NCI-H2081 treated with DMSO at 0.1 percent for 48 hours (cell line): ENCODE measurements at regions not wholly inside any gene's neighbourhood (a gene's known extent, or its start where the extent isn't known, plus 50 kb on each side); places are given as distances from the start of the nearest gene placed in this dataset.

Experiments
- DNase-seq: peaks from one replicate; lab custom pipeline; 2025; lab: John Stamatoyannopoulos, UW

GRCh38 chr4:125948021-125948420 is 633.3 kb downstream of the FAT4 start:
- no peak for DNase-seq

DNA sequence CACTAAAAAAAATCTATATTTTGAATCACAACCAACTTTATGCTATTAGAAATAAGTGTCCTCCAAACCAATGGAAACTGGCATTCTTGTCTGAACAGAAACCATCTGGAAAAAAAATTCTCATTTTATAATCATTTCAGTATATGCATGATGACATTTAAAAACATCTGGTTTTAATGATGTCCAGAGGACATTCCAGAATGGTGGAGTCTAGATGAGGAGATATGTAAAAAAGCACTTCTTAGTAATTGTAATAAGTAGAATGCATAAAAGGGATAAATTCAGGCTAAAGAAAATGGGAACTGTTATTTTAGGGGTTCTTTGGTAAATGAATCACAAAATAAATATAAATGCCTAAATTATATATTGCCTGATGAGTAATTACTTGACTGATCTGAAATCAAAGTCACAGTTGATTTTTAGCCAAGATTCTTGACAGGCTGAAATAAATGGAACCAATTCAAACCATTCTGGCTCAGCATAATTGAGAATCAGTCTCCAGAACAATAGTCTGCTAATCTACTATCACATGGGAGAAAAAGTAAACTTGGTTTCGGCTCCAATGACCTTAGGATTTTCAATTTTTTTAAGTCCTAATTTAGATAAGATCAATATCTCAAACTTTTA is 636.6 kb downstream of the FAT4 start:
- no peak for DNase-seq

DNA sequence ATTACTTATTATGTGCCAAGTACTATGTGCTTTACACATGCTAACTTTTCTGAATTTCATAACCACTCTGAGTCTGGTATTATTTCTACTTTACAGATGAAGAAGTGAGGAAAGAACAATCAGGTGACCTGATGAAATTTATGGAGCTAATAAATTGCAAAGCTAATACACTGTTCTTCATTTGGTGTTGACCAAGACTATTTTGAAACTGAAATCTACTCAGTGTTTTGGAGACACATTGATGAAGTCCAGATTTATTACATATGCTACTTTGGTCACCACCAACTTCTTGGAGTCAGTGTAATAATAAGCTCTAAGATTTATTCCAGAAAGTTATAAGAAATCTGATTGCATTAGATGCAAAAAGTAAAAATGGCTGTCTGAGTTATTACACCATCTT is 637.9 kb downstream of the FAT4 start:
- DNase-seq, result no peak

DNA sequence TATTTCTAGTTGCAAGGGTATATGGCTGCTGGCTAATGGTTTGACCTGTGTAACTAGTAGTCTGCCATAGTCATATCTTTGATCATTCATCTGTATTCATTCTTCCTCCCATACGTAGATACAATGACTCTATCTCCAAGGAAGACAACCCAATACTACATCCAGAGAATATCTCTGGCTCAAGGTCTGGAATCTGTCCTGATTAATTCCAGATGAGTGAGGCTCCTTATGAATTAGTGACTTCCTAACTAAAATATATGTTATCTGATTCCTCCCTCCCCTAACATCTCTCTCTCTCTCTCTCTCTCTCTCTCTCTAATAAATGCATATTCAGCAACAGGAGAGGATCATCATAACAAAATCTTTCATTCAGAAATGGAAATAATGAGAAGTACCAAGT is 641.5 kb downstream of the FAT4 start:
- no peak for DNase-seq

DNA sequence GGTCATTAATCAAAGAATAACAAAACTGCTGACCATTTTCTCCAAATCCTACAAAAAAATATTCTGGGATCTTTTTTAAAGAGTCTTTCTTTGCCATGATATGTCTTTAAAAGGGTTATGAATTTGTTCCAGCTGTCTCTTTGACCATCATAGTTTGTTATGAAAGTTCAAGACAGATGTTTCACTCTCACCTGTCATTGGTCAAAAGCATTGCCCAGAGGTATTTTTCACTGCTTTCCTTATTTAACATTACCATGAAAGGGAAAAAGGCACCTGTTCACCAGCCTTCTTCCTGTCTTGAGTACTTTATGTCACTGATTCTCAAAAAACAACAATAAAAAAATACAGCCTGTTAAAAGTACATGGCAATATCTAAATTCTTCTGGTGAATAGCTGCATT is 643.8 kb downstream of the FAT4 start:
- DNase-seq, result no peak

GRCh38 chr4:125961626-125962025 is 646.9 kb downstream of the FAT4 start:
- DNase-seq, result no peak

- DNase-seq, result no peak
Measured at GRCh38 chr4:125975861-125976397, 661.2 kb downstream of the FAT4 start.

GRCh38 chr4:125979950-125980349 is 665.2 kb downstream of the FAT4 start:
- no peak for DNase-seq

GRCh38 chr4:125983168-125983567 is 668.4 kb downstream of the FAT4 start:
- DNase-seq, result no peak

GRCh38 chr4:125985856-125986255 is 671.1 kb downstream of the FAT4 start:
- no peak for DNase-seq

DNA sequence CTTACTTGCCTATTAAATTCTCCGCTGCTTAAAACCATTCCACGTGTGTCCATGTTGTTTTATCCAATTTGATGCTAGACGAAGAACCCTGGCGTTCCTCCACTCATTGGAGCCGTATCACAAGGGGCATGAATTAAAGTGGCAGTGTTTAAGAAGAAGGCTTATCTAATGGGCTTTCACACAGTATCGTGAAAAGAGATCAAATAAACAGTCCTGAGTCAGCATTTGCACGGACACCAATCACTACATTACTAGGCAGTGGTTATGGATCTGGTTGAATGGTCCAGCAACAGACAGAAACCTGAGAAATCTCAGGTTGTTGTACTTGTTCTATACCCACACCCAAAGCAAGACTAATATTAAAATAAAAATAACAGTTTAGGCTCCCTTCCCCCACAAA is 671.6 kb downstream of the FAT4 start:
- no peak for DNase-seq

GRCh38 chr4:125988464-125988863 is 673.7 kb downstream of the FAT4 start:
- no peak for DNase-seq

GRCh38 chr4:125991398-125991797 is 676.6 kb downstream of the FAT4 start:
- no peak for DNase-seq

DNA sequence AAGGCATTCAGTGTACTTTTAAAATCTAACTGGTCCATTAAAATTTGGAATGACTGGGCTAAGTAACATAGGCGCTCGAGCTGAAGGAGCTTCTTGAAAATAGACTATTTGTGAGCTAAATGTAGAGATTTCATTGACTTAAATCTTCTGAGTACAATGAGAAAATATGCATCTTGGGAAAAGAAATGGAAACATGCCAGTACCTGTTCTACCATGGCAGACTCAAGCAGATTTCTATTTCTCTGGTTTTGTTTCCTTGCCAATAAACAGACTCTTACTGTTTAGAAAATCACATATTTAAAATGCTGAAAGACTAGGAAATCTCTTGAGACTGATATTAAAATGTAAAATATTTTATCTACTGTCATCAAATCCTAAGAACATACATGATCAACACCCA is 678.1 kb downstream of the FAT4 start:
- no peak for DNase-seq

DNA sequence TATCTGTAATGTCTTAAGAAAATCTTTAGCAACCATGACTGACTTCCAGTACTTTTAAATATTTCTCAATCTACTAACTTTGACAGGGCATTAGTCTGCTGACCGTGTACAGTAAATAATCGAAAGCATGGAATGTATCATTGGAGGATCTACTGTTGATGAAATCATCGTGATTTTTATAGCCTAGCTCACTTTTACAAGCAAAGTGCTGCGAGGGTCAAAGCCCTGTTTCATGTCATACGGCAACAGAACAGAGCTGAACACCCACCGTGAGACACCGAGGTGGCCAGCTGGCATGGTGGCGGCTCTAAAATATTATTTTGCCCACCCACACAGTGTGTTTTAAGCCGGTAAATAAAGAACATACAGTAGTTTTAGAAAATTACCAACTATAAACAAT is 679.3 kb downstream of the FAT4 start:
- DNase-seq, result no peak

- DNase-seq, result no peak
Measured at GRCh38 chr4:125994430-125994829, 679.7 kb downstream of the FAT4 start.

DNA sequence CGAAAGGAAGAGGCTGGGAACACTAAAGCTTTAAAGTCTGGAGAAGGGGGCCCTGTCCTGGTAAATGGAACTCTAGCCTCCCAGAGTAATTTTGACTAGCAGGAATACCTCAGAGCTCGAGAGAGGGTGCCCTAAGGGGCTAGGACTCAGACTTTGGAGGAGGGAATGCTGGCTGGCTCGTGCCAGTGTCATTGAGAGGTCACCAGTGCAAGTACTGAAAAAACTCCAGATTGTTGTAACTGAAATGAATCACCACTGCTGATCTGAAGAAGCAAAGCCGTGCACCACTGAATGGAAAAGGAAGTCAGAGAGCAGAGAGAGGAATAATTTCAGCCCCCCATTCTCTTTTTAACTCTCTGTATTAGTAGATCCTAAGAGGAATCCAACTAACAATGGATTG is 690.2 kb downstream of the FAT4 start:
- no peak for DNase-seq

DNA sequence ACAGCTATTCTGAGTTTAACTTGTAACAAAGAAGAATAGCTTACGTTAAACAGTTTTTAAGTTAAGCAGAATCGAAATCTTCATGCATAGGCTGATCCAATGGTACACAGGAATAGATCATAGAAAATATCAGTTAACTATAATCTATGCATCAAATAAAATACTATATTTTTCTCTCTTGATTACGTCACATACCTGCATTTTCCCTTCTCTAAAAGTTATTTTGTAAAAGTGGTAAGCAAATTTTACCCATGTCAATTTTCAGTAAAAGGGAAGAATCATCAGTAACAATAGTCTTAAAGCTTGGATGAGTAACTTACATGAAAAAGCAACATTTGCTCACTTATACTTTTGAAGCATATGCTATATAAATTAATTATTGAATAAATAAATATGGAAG is 692.4 kb downstream of the FAT4 start:
- no peak for DNase-seq

- DNase-seq, result no peak
Measured at GRCh38 chr4:126012691-126013290, 698.0 kb downstream of the FAT4 start.

- no peak for DNase-seq
Measured at GRCh38 chr4:126018274-126018673, 703.5 kb downstream of the FAT4 start.

DNA sequence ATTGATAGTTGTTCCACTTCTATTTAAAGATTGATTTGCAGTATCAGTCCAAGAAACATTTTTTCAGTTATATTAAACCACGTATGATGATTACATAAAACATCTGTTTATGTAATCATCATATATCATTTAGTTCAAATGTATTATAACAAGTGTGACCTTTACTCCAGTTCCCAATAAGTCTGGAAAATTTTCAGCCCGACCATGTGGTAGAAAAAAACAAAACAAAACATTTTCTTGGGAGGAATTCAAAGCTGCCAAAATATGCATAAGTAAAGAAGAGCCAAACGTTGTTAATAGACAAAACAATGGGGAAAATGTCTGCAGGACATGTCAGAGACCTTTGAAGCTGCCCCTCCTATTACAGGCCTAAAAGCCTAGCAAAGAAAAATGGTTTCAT is 709.1 kb downstream of the FAT4 start:
- DNase-seq, result no peak

- no peak for DNase-seq
Measured at GRCh38 chr4:126027601-126028000, 712.8 kb downstream of the FAT4 start.

DNA sequence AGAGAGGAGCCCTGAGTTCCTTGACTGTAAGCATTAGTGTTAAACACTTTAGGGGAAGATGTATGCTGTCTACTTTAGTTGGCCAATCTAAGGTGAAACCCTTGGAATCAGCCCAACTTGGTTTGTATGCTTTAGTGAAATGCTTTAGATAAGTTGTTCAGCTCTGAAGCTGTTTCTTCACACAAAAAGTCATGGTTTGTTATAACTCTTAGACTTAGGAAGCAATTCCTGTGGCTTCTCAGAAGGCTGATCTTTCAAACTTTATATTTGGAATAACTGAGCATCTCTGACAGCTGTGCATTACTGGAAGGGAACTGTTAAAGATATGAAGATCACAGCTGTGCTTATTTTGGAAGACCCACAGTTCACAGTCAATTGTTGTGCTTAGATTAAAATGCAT is 714.1 kb downstream of the FAT4 start:
- no peak for DNase-seq

DNA sequence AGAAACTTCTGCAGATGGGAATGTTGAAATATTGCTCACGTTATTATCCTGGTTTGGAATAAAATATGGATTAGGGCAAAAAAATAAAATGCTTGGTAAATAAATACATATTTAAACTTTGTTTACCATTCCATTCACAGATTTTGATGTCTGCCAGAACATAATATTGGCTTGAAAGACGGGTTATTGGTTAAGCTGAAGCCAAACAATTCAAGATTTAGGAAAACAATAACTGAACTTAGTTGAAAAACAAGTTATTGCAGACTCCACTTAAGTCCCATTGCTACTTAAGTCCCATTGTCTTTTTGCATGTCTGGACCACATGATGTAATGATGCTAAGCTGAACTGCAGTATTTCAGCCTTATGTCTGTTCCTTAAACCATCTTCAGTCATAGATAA is 722.5 kb downstream of the FAT4 start:
- DNase-seq, result no peak
